Heart left ventricle (tissue), 16 donors: ENCODE measurements at regions not wholly inside any gene's neighbourhood (a gene's known extent, or its start where the extent isn't known, plus 50 kb on each side); places are given as distances from the start of the nearest gene placed in this dataset.

Experiments used
- ATAC-seq, 4 donors: fragments of 200-7000 bp; cut with Tn5 transposase; one replicate each; pipeline ENCODE4 v1.9.1; 2020 to 2022; ENCODE audit warnings: moderate library complexity in 4 of 4, mild to moderate bottlenecking in 3 of 4, moderate number of reproducible peaks in 1 of 4
- DNase-seq, 5 donors: peaks; one replicate each; pipeline ENCODE4 v3.0.0-alpha.2; 2020
- H3K27ac ChIP-seq, 12 donors: fragments of 200-600 bp; sonication (generic) in 4 of 12; one replicate each; pipeline versions ENCODE4 v1.5.0 to v1.8.0; 2016 to 2022; ENCODE audit warnings: mild to moderate bottlenecking in 2 of 12
- H3K27me3 ChIP-seq, 9 donors: fragments of 200-600 bp; sonication (generic) in 2 of 9; one replicate each; pipeline versions ENCODE4 v1.5.1 to v1.8.0; 2016 to 2022; ENCODE audit warnings: mild to moderate bottlenecking in 3 of 9
- H3K36me3 ChIP-seq, 9 donors: fragments of 200-600 bp; sonication (generic) in 2 of 9; one replicate each; pipeline versions ENCODE4 v1.5.0 to v1.8.0; 2018 to 2022; ENCODE audit warnings: mild to moderate bottlenecking in 2 of 9
- H3K4me1 ChIP-seq, 12 donors: fragments of 200-600 bp; sonication (generic) in 4 of 12; one replicate each; pipeline versions ENCODE4 v1.5.0 to v1.8.0; 2016 to 2022; ENCODE audit warnings: mild to moderate bottlenecking in 3 of 12
- H3K4me3 ChIP-seq, 12 donors: fragments of 200-600 bp; sonication (generic) in 4 of 12; one replicate each; pipeline versions ENCODE4 v1.5.0 to v1.8.0; 2017 to 2022; ENCODE audit warnings: mild to moderate bottlenecking in 9 of 12, moderate library complexity in 4 of 12
- H3K9me3 ChIP-seq, 12 donors: fragments of 200-600 bp; sonication (generic) in 4 of 12; one replicate each; pipeline versions ENCODE4 v1.5.0 to v1.8.0; 2016 to 2022; ENCODE audit warnings: mild to moderate bottlenecking in 1 of 12
- POLR2A ChIP-seq, 2 donors: fragments of 450-650 bp; IDR thresholded peaks; one replicate each; pipeline ENCODE4 v1.6.1; 2017; ENCODE audit warnings: antibody characterized with exemption in 2 of 2, mild to moderate bottlenecking in 2 of 2, moderate library complexity in 2 of 2
- WGBS, 4 donors: extraction: QIAGEN DNeasy Blood & Tissue Kit in 2 of 4; methylation state at CpG; one replicate each; pipeline versions ENCODE4 v1.1.5 to v1.1.7; 2013 to 2018; 5-methylcytosine and 5-hydroxymethylcytosine counted together
- intact Hi-C, 10 donors: fragments of 100-400 bp; cut with DNase I; formaldehyde crosslinking; loops; one replicate each; pipeline versions ENCODE4 v1.11.1 to v1.14.2; 2022
- TF ChIP-seq, protein P1 (sequence below), 12 donors: fragments of 200-600 bp; sonication (generic) in 4 of 12; IDR thresholded peaks; one replicate each; pipeline versions ENCODE4 v1.5.0 to v1.8.0; 2018 to 2022; ENCODE audit warnings: antibody characterized with exemption in 12 of 12, mild to moderate bottlenecking in 5 of 12
- donor health status: ischemic (EF 13 %, LVEDD 7.1; RV severe dilation, severe dysfunction).
- donor health status: healthy with polysubstance abuse.
- donor health status: DM: no; HTN: yes; CAD: no.
- donor health status: DM: no; HTN: no; CAD: no.
- donor health status: ischemic (EF 25% LVEDD 6.9; RV normal size, moderate dysfunction).
- donor health status: ischemic (EF 25% LVEDD 5.7; RV mildly dilated, moderate dysfunction).
- donor health status: healthy.
- donor health status: DM: yes; HTN: yes; CAD: no.
- donor health status: ischemic (EF 35%, LVEDD 5.7; RV mildly dilated, moderate dysfunction).
- donor health status: nonischemic (EF 11% LVEDD 7.7; RV severe dilation, severe dysfunction).
- donor health status: DM: yes; HTN: yes; CAD: no.
- donor health status: PGD.
- donor health status: ischemic (EF 29% LVEDD 5.4; RV normal size, mild dysfunction).
- donor health status: nonischemic (EF 23%, LVEDD 6.1; RV moderate dilation, normal function).

DNA sequence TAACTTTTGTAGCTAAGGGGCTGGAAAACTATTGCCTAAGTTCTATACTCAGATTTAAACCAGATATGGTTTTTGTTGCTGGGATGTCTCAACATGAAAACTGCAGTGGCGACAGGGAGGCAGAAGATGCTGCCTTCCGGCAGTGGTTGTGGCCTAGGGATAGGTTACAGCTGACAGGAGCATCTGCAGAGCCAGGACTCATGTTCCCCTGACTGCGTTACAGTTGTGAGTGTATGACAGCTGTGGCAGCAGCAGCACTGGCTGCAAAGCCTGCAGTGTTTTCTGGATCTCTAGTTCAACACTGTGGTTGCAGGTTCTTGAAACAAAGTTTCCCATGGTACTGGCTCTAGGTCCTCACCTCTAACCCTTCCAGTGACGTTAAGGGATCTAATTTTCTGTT is 498.8 kb upstream of the CDH18 start:
- Histone ChIP-seq H3K36me3 (no peaks in the 10 kb centered on the region), H3K27me3 (no peaks in the 10 kb centered on the region), H3K9me3 (peaks cover 0 to 10% (median 0%) of the 10 kb centered on the region in 12 donors), H3K27ac (no peak overlapping the region), H3K4me3 (no peak overlapping the region), H3K4me1 (no peaks in the 10 kb centered on the region)
- no peak for DNase-seq
- TF ChIP-seq, protein P1, sequence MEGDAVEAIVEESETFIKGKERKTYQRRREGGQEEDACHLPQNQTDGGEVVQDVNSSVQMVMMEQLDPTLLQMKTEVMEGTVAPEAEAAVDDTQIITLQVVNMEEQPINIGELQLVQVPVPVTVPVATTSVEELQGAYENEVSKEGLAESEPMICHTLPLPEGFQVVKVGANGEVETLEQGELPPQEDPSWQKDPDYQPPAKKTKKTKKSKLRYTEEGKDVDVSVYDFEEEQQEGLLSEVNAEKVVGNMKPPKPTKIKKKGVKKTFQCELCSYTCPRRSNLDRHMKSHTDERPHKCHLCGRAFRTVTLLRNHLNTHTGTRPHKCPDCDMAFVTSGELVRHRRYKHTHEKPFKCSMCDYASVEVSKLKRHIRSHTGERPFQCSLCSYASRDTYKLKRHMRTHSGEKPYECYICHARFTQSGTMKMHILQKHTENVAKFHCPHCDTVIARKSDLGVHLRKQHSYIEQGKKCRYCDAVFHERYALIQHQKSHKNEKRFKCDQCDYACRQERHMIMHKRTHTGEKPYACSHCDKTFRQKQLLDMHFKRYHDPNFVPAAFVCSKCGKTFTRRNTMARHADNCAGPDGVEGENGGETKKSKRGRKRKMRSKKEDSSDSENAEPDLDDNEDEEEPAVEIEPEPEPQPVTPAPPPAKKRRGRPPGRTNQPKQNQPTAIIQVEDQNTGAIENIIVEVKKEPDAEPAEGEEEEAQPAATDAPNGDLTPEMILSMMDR (IDR thresholded peaks at IDR 0.05) = no peak
- no peak for TF ChIP-seq POLR2A (IDR thresholded peaks at IDR 0.05)
- WGBS, 4 donors = 52 to 60% (median 54%) methylated on average over 4 of the region's 4 CpGs
- intact Hi-C loops = no loop called here
- no peak for ATAC-seq

DNA sequence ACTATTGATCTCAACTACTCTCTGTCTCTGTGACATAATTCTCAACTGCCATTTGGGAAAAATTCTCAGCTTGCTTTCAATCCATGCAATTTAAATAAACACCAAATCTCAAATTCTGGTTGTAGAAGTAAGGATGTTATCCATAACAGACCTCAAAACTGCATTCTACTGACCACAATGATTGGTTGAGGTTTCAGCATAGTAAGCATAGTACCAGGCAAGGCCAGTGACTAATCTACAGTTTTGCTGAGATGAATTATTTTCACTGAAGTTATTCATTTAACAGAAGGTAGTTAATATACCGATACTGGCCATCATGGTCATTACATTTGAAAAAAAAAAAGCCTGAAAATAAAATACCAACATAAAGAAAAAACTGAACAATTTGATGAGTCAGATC is 488.0 kb upstream of the CDH18 start:
- H3K4me1 ChIP-seq = no peaks in the 10 kb centered on the region
- H3K27me3 ChIP-seq = no peaks in the 10 kb centered on the region
- intact Hi-C loops = no loop called here
- ATAC-seq (no peak), DNase-seq (no peak)
- H3K9me3 ChIP-seq = no peaks in the 10 kb centered on the region
- no peak for TF ChIP-seq POLR2A (IDR thresholded peaks at IDR 0.05)
- no peaks in the 10 kb centered on the region for H3K36me3 ChIP-seq
- WGBS, 4 donors = 84 to 93% (median 90%) methylated on average over 1 of the region's 1 CpG
- H3K27ac ChIP-seq = no peak overlapping the region
- H3K4me3 ChIP-seq = no peak overlapping the region

DNA sequence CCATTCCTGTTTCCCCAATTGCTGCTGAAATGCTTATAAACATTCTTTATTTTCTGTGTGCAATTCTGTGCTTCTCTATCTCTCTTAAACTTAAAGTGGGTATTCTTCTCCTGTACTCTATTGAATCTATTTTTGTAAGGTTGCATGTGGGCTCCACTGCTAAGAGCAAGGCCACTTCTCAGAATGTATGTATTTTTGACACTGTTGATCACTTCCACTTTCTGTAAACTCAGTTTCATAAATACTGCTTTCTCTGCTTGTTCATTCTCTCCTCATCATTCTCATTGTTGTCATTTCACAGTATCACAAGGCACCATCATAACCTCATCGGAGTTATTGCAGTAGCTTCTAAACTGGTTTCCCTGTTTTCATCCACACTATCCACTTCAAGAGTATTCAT is 483.0 kb upstream of the CDH18 start:
- intact Hi-C loops = no loop called here
- Histone ChIP-seq H3K9me3 (peaks cover 0 to 4% (median 0%) of the 10 kb centered on the region in 12 donors), H3K4me1 (no peaks in the 10 kb centered on the region), H3K36me3 (no peaks in the 10 kb centered on the region), H3K27ac (no peak overlapping the region), H3K27me3 (no peaks in the 10 kb centered on the region), H3K4me3 (no peak overlapping the region)
- 86 to 96% (median 92%) methylated on average over 1 of the region's 1 CpG for WGBS, 4 donors
- ATAC-seq = no peak
- no peak for DNase-seq
- no peak for TF ChIP-seq POLR2A (IDR thresholded peaks at IDR 0.05)
- TF ChIP-seq, protein P1 (IDR thresholded peaks at IDR 0.05) = no peak

DNA sequence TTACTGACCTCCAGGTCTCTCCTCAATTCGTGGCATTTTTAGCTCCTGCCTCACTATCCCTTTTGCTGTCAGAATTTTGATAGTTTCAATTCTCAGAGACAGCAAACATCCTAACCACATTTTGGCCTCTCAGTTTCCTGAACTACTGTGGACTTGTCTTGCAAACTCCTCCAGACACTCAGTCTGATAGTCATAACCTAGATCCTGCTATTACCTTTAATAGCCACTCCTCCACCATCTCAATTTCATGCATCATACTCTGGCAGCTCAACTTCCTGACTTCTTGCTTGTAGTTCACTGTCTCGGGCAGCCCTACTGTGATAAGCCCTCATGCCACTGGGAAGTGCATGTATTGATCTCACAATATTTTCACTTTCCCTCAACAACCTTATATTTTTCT is 481.8 kb upstream of the CDH18 start:
- intact Hi-C loops = no loop called here
- DNase-seq = no peak
- Histone ChIP-seq H3K4me3 (no peak overlapping the region), H3K27me3 (no peaks in the 10 kb centered on the region), H3K9me3 (peaks cover 0 to 4% (median 0%) of the 10 kb centered on the region in 12 donors), H3K27ac (no peak overlapping the region), H3K4me1 (no peaks in the 10 kb centered on the region), H3K36me3 (no peaks in the 10 kb centered on the region)
- WGBS, 4 donors = 37 to 52% (median 47%) methylated on average over 2 of the region's 2 CpGs
- ATAC-seq = no peak
- TF ChIP-seq POLR2A (IDR thresholded peaks at IDR 0.05) = no peak
- TF ChIP-seq, protein P1 (IDR thresholded peaks at IDR 0.05) = no peak

DNA sequence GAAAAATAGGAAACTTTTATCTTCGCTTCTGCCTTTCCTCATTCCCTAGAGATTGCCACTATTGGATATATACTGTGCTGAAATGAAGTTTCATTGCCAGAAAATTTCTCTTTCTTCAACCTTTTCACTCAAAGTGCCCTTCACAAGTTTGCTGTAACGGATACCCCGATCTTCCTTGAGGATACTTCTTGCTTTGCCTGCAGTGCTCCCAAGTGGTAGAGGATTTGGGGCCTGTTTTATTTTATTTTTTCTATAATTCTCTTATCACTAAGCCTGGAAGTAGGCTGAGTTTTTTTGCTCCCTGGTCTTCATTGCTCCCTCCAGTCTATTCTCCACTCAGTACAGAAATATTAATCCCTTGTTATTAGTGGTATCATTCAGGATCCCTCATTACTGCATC is 481.4 kb upstream of the CDH18 start:
- H3K27ac ChIP-seq = no peak overlapping the region
- H3K36me3 ChIP-seq = no peaks in the 10 kb centered on the region
- no peaks in the 10 kb centered on the region for H3K4me1 ChIP-seq
- no peaks in the 10 kb centered on the region for H3K27me3 ChIP-seq
- ATAC-seq (no peak), DNase-seq (no peak)
- WGBS, 4 donors = 67 to 85% (median 80%) methylated on average over 3 of the region's 3 CpGs
- H3K4me3 ChIP-seq = no peak overlapping the region
- peaks cover 0 to 4% (median 0%) of the 10 kb centered on the region in 12 donors for H3K9me3 ChIP-seq
- TF ChIP-seq, protein P1 (IDR thresholded peaks at IDR 0.05) = no peak
- no peak for TF ChIP-seq POLR2A (IDR thresholded peaks at IDR 0.05)
- intact Hi-C loops = no loop called here
